Fibroblast of skin of right biceps (primary cell): ENCODE measurements at regions not wholly inside any gene's neighbourhood (a gene's known extent, or its start where the extent isn't known, plus 50 kb on each side); places are given as distances from the start of the nearest gene placed in this dataset.
A peak's percentile ranks its signal among the peaks of the same experiment; 100 is the strongest.
"Not testable (repeated sequence)": the region's sequence is repeated elsewhere in the genome, so short reads cannot be mapped to it uniquely, and the experiment has no call there.

Experiments used
- DNase-seq: peaks from one replicate; pipeline ENCODE4 v3.0.0-alpha.2; 2013

GRCh38 chr17:77533697-77534096, 392.9 kb downstream of the SEC14L1 start:
- not testable (repeated sequence) for DNase-seq

DNA sequence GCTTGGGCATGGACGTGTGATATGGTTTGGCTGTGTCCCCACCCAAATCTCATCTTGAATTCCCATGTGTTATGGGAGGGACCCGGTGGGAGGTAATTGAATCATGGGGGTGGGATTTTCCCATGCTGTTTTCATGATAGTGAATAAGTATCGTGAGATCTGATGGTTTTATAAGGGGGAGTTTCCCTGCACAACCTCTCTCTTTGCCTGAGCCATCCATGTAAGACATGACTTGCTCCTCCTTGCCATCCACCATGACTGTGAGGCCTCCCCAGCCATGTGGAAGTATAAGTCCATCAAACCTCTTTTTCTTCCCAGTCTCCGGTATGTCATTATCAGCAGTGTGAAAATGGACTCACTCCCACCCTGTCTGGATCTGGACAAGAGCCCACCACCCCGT, 393.4 kb downstream of the SEC14L1 start:
- DNase-seq: no peak

GRCh38 chr17:77535435-77535834, 394.7 kb downstream of the SEC14L1 start:
- no peak for DNase-seq

GRCh38 chr17:77535892-77536291, 395.1 kb downstream of the SEC14L1 start:
- no peak for DNase-seq

GRCh38 chr17:77537566-77537965, 396.8 kb downstream of the SEC14L1 start:
- DNase-seq: no peak

DNA sequence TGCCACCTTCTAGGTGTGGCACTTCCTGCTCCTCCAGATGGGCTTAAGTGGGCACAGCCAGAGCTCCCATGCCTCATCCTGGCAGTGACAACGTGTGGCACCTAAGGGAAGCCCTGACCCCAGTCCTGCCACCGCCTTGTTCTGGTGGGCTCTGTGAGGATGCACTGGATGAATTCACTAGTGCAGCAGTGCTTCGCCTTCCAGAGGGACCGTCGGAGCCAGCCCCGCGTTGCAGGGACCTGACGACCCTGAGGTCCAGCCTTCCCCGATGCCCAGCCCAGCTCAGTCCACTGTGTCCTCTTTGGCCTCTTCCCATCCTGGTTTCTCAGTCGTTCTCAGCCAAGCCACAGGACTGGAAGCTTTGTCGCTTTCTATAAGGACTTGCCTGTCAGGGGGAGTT, 399.8 kb downstream of the SEC14L1 start:
- DNase-seq: no peak

- DNase-seq: no peak
These were observed 400.2 kb downstream of the SEC14L1 start for GRCh38 chr17:77540975-77541374.

DNA sequence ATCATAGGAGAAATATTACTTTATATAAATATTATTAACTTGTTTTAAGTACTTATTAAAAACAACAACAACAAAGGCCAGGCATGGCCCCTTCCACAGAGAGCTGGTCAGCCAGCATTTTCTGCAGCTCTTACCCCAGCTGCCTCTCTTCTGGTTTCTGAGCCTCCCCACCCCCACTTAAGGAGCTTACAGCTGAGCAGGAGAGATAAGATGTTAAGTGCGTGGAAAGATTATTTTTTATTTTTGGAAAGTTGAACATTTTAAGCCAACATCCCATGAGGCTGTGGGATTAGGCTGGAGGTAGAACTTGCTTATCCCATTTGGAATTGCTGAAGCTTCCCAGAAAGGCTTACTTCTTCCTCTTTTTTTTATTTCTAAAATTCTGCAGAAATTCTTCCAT, 401.2 kb downstream of the SEC14L1 start:
- DNase-seq: no peak

DNA sequence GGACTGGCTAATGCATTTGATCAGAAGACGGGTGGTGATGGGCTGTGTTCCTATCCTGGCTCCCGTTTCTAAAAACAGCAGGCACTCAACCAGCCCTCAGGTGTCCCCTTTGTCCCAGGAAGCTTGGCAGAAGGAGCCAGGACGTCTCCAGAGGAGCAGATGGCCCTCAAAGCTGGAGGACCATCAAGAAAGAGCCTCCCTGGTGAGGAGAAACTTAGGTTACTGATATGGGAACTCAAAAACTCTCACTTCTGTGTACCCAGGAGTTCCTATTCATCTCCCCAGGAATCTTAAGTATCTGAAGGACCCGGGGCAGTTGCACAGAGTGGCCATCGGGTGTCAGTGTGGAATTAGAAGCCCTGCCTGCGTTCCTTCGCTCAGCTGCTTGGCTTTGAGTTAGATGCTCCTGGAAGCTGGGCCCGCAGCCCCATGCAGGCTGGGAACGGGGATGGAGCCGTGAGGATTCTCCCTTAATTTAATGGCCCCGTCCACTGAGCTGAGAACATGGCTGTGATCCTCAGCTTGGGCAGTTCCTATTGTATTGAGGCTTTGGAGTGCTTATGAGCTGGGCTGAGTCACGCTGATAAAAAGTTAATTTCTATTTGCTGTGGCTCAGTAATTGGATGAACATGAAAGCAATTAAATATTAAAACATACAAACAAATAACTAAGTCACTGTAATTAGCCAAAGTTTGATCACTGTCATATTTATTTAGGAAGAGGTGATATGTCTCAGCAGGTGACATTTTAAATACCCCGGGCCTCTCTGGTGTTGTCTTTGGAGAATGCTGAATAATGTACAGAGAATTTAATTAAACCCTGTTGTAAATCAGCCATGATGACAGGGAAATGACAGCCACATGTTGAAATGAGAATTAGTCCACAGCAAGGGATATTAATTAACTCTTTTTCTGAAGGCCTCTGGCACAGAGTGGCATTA, 402.1 kb downstream of the SEC14L1 start:
- DNase-seq: peak; percentile 78

DNA sequence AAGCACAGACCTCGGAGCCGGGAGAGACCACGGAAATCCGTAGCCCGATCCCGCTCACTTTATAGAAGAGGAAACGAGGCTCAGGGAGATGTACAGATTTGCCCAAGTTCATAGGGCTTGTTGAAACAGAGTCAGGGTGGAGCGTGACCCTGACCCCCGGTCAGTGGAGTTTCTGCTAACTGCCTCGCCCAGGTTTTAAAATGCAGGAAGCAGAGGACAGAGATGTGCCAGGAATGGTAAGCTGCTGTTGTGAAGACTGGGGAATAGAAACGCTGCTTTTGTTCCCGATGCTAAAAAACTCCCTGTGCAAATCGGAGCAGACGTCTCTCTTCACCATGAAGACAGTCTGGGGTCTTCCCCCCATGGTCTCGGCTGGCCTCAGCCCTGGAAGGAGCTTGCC, 403.0 kb downstream of the SEC14L1 start:
- DNase-seq: no peak

GRCh38 chr17:77544347-77545110, 403.8 kb downstream of the SEC14L1 start:
- no peak for DNase-seq

DNA sequence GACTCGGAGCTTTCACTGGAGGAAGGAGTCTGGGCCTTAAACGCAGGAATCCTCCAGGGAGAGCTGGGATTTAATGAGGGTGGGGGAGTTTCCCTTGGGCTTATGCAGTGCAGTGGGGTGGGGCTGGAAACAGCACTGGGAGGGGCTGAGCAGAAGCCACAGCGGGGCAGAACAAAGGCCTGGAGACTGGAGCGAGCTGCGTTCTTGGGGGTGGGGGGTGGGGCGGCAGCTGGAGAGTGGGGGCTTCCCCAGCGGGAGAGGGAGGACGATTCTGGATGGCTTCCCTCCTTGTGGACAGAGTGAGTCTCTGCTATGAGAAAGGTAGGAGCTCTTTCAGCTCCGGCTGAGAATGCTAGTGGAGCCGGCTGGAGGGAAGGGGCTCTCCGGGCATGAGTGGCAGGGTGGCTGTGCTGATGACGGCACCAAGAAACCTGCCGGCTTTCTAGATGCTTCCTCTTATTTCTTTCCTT, 406.0 kb downstream of the SEC14L1 start:
- no peak for DNase-seq

GRCh38 chr17:77548967-77549366, 408.2 kb downstream of the SEC14L1 start:
- DNase-seq: no peak

GRCh38 chr17:77549726-77550366, 408.7 kb upstream of the TNRC6C start:
- no peak for DNase-seq

DNA sequence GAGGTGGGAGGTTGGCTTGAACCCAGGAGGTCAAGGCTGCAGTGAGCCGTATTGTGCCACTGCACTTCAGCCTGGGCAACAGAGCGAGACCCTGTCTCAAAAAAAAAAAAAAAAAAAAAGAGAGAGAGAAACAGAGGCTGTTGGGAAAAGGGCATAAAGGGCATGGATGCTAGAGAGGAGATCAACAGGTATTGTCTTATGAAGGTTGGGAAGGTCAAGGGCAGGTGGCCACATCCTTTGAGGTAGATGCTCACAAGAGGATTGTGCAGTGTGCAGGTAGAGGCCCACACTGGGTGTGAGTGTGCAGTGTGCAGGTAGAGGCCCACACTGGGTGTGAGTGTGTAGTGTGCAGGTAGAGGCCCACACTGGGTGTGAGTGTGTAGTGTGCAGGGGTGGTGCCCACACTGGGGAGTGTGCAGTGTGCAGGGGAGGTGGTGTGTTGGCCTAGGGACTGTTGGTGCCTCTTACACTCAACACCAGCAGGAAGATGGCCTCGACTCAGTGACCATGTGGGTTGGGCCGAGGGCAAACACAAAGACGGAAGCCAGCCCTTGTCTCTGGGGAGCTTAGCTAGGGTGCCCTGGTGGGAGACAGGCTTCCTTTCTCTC, 404.9 kb upstream of the TNRC6C start:
- no peak for DNase-seq

DNA sequence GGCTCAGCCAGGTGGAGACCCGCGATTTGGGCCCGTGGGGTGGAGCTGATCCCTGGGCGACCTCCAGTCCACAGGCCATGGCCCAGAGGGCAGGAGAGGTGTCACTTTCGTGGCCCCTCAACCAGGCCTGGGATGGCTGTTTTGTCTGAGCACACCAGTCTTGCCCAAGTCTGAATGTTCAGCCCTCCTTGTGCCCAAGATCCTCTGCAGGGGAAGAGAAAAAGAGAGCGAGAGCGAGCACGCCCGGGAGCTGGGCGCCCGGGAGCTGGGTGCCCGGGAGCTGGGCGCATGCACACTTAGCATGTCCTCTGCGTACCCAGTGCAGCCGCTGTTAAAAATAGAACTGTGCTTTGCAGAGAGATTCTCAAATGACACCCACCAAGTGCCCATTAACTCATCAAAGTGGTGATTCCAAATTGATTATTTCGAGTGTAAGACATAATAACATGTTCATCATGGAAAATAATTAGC, 403.3 kb upstream of the TNRC6C start:
- DNase-seq: no peak

GRCh38 chr17:77555741-77556291, 402.7 kb upstream of the TNRC6C start:
- peak; percentile 21 for DNase-seq

DNA sequence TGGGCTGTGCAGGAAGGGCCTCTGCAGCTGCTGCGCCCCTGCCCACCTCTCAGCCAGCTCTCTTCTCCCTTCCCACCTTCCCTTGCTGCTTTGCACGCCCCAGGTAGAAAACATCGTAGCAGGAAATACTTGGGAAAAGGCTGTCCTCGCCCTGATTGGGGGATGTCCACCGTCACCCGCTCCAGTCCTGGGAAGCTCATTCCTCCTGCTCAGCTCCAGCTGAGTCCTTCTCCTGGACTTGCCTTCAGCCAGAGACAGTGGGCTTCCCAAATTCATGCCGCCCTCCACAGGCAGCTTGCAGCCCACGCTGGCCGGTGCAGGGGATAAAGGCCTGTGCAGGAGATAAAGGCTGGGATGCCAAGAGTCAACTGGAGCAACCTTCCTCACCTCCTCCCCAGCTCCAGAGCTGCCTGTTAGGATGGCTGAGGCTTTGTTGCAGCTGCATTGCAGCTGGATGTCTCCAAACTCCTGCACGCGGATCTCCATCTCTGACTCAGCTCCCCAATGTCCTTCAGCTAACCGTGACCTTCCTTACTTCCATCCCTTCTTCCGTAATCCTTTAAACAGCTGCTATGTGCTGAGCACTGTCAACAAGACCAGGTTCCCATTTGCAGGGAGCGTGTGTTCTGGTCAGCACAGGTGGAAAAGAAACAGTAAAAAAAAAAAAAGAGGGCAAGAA, 402.0 kb upstream of the TNRC6C start:
- DNase-seq: no peak

DNA sequence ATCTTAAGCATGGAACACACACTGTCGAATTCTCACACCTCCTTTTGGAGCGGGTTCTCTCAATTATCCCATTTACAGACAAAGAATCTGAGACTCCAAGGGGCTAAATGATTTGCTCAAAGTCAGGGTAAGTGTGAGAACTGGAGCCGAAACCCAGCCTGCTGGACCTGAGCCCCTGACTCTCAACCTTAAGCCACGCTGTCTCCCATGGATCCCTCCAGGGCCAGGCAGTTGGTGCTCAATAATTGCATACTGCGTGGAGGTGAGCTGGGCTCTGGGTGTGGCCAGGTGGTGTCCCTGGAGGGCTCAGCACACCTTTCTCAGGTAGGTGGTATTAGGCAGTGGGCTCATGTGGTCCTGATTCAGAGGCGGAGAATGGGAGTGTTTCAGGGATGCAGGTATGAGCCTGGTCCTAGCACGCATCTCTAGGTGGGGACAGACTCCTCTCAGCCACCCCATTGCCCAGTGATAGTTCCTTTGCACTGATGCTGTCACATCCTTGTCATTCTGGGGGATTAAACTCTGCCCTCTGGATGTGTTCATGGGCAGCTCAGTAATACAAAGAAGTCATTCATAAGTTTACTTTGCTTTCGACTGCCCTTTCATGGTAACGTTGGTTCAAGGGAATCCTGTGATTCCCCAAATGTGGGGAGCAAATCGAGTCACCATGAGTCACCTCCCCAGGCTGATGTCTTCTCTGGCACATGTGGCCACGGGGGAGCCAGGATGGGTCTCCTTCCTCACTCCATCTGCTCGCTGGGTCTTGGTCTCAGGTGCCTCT, 399.5 kb upstream of the TNRC6C start:
- no peak for DNase-seq

GRCh38 chr17:77560381-77560780, 398.1 kb upstream of the TNRC6C start:
- no peak for DNase-seq

DNA sequence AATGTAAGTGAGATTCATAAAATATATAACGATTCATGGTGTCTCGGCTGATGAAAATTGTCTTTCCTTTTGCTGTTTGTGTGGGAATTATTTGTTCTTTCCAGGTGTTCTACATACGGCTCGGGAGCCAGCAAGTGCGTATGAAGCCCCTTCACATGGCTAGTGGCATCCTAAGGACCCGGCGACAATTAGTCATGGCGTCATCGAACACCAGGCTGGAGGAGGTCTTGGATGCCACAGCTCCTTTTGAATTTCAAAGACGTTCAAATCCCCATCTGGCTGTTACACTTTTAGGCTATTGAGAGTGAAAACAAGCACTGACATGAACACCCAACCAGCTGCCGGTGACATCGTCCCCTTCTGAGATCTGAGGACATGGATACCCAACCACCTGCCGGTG, 397.7 kb upstream of the TNRC6C start:
- no peak for DNase-seq
